ENCODE measurements at regions not wholly inside any gene's neighbourhood (a gene's known extent, or its start where the extent isn't known, plus 50 kb on each side); places are given as distances from the start of the nearest gene placed in this dataset.

DNA sequence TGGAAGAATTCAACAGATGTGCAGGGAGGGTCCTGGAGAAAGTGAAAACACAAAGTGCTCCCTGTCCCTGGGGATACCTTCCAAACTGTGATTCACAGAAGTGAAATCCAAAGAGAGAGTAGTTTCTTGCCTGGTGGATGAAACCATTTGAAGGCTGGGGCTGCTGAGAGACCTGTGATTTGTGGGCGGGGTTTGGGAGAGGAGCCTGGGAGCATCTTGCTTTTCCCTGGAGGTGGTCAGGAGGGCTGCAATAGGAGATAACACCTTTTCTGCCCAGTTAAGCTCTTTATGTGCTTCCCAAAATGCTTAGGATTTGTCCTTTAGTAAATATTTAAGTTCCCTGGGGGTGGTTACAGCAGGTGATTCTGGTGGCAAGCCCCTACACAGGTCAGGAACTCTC is 105.3 kb upstream of the TPK1 start:
- TF ChIP-seq CTCF (IDR thresholded peaks at IDR 0.05; ENCODE audit: extremely low read depth in 1 of 2, insufficient read depth in 1 of 2, low read depth in 1 of 2, low read length in 2 of 2) (no peak), POLR2A (IDR thresholded peaks at IDR 0.05; ENCODE audit: low read depth, low read length) (no peak), POLR2AphosphoS5 (IDR thresholded peaks at IDR 0.05; ENCODE audit: insufficient read depth, low read depth, low read length) (no peak), MAX (IDR thresholded peaks at IDR 0.05; ENCODE audit: insufficient read depth, insufficient read length) (no peak), EZH2 (IDR thresholded peaks at IDR 0.05; ENCODE audit: borderline replicate concordance, low read depth, low read length, severe bottlenecking) (no peak), MYC (IDR thresholded peaks at IDR 0.05; ENCODE audit: low read depth, low read length) (no peak), FOS (IDR thresholded peaks at IDR 0.05; ENCODE audit: borderline replicate concordance, insufficient read depth, low read length) (no peak)

All from endothelial cell of umbilical vein (primary cell).